HG03064 (cell line): ENCODE measurements at regions not wholly inside any gene's neighbourhood (a gene's known extent, or its start where the extent isn't known, plus 50 kb on each side); places are given as distances from the start of the nearest gene placed in this dataset.

Experiments
- ATAC-seq: cut with Tn5 transposase; IDR thresholded peaks from one replicate; pipeline ENCODE4 v1.9.1; 2021; ENCODE audit warnings: low read depth; ENCODE audit not compliant: unreplicated experiment

DNA sequence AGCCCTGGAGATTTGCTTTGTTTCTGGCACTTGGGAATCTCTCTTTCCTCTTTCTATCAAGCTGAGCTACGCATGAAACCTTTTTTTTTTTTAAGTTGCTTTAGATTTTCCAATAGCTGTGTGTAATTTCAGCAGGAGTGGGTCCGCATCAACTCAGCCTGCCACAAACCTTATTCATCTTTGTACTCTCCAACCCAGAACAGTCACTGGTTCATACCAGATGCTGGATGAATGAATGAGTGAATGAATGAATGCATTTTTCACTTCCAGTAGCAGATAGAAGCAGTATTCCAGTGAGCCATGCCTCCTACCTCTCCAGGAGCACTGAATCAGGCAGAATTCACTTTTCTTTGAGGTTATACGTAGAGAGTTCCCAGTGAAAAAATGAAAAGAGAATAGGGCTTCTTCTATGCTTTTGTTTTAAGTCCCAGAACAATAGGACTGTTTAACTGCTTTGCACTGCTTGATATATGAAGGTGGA, 221.1 kb downstream of the TM9SF2 start:
- ATAC-seq, result no peak

DNA sequence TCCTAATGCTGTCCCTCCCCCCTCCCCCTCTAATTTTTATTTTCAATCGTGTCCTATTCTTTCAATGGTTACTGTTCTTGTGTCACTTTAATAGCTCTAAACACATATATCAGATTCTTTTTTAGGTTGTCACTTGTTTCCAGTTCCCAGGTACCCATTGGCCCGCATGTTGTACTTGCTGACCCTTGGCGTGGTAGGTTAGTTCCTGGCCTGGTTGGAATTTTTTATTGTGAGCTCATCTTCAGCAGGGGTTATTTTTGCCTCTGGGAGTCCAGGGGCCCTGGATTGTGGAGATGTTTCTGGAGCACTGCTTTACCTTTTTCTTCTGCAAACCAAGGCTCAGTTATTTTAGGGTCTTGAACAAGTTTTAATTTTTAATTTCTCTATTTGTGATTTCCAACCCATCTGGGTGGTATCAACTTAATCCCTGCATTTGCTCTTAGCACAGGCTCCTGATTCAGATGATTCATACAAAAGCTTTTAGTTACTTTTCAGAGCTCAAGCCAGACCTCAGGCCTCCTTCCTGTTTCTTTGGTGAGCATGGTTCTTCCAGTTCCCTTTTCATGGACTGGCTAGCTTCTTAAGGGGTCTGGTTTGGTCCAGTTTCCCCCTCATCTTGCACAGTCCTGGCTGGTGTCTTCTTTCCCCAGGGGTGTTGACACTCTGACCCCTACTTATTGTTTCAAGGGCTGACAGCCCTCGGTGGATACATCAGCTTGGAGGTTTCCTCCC, 220.5 kb downstream of the TM9SF2 start:
- ATAC-seq, result no peak

DNA sequence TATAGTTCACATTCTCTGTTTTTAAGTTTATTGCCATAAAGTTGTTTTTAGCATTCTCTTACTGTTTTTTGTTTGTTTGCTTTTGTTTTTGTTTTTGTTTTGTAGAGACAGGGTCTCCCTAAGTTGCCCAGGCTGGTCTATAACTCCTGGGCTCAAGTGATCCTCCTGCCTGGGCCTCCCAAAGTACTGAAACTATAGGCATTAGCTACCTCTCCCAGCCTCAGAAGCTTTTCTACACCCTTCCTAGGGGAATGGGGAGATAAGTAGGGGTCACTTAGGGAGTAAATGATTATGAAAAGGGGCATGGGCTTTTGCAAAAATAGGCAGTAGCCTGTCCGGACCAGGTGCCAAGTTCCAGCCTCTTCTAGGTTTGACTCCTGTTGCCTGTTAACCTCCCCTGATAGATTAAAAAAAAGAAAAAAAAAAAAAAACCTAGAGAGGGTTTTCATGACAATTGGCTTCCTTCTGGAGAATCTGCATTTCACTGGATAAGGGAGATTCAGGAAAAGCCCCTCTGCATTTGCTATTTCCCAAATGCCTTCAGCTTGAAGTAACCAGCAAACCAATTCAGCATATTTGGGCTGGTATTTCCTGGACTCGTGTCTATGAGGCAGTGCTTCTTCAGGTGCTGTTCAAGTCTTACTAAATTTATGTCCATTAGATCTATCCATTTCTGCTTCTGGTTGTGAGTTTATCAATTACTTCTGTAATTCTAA, 216.8 kb downstream of the TM9SF2 start:
- ATAC-seq, result no peak

DNA sequence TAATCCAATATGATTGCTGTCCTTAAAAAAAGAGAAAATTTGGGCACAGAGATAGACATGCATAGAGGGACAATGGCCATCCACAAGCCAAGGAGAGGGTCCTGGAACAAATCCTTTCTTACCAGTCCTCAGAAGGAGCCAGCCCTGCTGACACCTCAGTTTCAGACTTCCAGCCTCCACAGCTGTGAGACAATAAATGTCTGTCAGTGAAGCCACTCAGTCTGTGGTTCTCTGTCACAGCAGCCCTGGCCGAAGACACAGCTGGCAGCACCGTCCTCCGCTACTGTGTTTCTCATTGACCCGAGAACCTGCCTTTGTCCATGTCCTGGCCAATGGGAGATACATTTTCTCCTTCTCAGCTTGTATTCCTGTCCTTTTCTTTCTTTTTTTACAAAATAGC, 207.9 kb downstream of the TM9SF2 start:
- ATAC-seq, result no peak

DNA sequence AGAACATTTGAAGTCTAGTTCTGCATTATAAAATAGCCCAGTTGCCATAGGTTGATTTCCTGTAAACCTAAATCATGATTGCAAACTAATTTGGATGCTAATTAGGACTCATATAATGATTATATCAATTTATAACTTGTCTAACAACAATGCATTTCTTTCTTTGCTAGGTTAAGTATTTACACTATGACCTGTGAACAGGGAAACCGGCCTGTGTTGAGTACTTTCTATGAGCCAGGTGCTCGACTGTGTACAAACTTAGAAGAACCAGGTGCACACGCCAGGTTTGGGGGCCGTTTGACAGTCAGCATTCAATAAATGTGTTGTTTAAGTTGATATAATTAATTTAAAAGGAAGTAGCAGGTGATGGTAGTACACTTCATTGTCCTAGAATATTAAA, 203.1 kb downstream of the TM9SF2 start:
- ATAC-seq, result no peak

DNA sequence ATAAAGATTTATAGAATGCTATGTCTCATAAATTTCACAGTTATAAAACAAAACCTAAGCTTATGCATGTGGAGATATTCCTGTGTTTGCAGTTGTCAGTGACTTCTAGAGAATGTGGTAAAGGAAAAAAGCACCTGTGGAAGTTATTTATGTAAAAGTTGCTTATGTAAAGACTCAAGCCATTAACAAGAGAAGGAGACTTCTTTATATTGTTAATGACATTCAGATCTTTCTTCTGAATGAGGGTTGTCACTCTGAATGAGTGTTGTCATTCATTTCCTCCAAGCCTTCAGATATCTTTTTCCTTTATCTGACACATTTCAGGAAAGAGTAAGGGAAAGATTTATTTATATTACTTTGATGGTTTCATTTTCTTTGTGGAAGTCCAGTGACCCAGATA, 202.6 kb downstream of the TM9SF2 start:
- ATAC-seq, result no peak

DNA sequence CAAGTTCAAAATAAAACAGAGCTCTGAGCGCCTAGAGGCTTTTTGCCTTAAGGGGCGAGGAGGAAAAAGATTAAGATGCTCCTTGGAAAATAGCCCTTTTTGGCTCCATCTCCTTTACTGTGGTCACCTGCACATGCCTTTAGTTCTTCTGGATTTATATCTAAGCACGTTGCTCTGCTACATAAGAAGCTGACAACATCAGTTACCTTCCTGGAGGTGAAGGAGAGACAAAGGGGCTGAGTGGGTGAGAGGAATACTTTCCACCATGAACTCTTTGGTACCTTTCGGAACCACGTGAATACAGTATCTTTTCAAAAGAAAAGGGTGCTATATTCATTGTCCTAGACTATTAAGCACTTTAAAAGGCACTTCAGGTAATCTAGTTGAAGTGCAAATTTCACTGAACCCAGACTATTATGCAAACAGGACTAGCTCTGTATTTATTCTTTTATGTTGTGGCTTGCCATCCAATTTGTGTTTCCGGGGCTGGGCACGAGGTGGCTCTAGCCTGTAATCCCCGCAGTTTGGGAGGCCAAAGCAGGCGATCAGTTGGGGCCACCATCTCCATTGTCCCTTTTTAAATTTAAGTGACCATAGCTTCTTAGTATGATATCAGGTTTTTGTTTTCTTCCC, 201.5 kb downstream of the TM9SF2 start:
- ATAC-seq, result no peak

DNA sequence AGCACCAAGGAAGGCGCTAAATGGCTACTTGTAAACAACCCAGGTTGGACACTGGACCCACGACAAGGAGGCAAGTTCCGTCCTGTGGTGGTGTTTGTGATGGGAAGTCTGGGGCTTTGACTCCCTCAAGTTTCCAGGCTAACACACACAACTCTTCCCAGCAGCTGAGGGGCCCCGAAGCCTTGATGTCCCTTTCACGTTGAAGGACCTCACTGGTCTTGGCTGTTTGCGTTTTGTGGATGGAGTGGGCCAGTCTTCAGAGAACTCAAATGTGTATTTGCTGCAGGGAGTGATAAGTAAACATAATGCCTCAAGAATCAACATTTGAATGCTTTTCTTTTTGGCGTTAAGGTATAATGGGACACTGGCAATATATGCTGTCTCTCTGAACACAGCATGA, 199.2 kb downstream of the TM9SF2 start:
- no peak for ATAC-seq

DNA sequence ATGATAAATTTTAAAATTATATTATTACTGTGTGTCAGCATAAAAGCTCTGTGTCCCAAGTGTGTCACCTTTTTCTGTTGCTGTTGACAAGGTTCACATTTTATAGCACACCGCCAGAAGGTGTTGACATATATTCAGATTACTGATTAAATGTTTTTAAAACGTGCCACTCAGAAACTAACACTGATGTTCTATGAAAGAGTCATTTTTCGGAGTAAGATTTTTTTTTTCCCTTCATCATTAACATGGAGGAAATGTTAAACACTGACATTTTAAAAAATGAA, 197.5 kb downstream of the TM9SF2 start:
- ATAC-seq, result no peak

DNA sequence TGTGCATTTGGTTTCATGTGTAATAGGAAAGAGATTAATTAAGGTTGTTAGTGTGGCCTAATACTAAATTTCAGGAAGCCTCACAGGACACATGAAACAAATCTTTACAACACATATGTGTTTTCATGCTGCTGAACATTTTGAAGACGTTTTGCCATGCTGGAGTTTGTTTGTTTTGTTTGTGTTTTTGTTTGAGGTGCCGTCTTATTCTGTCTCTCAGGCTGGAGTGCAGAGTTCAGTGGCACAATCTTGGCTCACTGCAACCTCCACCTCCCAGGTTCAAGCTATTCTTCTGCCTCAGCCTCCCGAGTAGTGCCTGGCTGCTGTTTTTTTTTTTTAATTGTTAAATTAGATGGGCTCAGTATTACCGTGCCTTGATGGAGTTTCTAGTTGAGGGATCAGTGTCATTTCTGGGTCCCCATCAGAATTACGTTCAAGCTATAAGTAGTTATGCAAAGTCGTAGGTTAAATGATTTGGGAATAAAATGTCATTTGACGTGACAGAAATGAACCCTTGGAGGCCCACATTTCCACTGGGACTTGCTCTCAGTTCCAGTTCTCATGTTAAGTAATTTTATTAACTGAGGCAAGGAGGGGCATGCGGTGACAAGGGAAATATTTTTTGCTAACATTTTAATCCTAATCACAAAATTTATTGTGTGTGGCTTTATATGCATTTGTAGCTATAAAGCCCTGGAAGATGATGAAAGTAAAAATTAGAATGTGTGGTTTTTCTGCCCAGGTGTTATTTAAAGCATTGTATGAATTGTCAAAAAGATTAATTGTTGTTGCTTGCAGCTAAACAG, 196.9 kb downstream of the TM9SF2 start:
- ATAC-seq, result no peak

DNA sequence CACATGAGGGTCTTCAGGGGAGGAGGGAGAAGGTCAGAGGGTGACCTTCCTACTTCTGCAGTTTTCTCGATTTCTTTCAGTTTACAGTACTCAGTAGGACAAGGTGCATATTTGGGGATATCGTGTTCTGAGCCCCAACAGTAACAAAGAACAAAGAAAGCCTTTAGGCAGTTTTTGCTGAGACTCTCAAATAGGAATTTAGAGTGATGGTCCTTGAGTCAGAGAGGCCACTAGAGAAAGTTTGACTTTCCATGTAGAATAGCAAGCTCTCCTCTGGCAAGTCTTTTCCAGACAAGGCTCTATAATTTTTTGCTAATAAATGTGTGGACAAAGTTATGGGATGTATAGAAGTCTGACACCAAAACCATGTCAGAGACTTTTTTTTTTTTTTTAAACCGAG, 194.6 kb downstream of the TM9SF2 start:
- no peak for ATAC-seq

DNA sequence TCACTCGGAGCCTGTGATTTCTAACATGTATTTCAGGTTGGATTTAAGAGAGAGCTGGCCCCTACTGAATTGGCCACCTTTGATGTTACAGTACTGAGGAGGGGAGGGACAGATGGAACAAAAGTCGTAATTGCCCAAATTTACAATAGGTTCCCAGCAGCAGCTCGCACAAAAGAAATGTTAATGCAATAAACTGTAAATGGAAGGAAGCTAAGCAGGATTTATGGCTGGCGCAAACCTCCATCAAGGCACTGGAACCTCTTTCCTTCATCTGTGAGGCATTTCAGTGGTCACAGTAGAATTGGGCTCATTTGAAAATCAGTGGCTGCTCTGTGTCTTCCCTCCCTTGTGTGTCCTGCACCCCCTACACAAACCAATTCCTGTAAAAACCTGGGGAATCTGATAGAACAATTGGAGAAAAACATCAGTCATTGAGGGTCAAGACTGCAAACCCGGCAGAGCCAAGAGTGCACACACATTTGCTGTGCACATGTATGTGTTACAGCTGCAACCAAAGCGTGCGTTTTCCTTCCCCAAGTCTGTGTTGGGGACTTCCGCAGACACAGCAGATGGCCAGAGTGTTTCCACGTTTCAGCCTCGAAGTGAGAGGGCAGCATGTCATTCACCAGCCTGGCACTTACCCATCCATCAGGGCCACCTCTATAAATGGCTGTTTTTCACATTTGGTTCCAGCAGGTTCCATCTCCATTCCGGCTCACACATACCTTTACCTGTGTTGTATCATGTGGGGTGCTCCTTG, 192.8 kb downstream of the TM9SF2 start:
- ATAC-seq, result no peak

DNA sequence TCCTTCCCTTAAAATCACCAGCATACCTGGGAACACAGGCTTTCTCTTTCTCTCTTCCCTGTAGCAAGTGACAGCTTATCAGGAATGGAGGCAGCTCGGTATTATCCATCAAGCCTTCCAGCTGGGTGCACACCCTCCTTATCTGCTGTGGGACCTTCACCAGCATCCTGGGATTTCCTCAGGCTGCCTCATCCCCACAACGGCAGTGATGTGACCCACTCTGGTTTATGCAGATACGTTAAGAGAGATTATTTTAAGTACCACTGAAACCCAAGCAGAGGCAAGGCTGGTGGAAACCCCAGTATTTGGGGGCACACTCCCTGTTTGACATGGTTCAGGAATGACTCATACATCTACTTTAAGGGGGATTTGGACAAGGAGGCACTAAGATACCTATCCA, 192.1 kb downstream of the TM9SF2 start:
- no peak for ATAC-seq

DNA sequence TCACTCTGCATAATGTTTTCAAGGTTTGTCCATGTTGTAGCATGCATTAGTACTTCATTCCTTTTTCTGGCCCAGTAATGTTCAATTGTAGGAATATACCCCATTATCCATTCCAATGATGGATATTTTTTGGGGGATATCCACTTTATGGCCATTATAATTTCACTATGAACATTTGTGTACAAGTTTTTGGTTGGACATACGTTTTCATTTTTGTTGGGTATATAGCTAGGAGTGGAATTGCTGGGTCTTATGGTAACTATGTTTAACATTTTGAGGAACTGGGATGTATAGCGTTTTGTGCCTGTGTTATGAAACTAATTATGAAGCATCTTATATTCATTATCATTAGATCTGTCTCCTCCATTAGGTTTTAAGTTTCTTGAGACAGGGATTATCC, 191.6 kb downstream of the TM9SF2 start:
- no peak for ATAC-seq

DNA sequence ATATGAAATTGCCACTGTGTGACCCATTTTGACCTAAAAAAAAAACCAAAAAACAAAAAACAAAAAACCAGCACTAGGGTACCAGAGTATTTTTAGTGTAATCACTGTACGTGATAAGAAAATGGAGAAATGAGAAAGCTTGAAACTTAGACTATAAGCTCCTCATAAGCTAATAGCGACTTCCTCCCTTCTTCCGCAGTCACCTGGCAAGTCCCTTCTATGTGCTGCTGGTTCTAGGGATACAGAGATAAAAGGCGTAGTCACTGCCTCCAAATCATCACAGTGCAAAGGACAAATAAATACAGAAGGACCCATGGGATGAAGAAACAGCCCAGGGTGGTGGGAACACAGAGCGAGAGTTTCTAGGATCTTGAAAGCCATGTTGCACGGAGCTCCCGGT, 190.3 kb downstream of the TM9SF2 start:
- ATAC-seq, result no peak

DNA sequence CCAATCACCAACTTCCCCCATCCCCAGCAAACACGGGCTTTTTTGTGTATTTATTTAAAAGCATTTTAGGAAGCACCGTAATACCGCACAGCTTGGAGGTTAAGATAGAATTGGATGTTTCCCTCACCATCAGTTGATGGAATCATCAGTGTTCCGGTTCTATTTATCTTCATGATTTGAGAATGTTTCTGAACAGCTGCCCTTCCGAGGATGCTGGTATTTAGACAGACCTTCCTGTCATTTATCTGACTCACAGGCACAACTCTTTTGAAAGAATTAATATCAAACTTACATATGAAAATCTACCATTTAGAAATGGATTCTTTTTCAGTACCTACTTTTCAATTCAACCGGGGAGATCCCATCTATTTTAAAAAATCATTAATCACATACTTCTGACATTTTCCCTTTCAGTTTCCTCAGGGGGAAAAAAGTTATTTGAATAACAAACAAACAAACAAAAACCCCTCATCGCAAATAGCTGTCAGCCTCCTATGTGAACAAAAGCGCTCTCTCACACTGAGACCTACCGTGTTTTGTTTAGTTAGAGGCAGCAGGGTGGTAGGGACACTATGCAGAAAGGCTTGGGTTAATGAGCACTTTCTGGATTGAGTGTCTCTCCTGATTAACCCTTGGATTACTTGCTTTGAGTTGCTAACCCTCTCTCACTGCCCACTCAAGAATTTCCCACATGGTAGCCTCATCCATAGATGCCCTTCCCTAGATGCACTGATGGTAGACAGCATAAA, 189.3 kb downstream of the TM9SF2 start:
- no peak for ATAC-seq

DNA sequence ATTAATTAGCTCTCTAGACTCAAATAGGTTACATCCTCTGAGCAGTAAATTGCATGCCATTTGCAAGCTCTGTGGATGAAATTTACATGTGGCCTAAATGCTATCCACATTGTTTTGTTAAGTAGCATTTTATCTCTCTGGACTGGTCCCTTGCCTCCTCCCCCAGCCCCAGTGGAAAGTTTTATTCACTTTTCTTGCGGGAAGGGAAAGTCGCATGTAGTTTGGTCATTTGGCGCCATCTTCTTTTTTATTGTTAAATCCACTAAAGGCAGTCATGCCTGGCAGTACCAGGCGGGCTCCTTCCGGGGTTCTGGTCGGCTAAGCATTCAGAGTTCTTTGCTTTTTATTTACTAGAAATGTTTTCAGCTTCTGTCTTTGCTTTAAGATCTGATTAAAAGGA, 188.7 kb downstream of the TM9SF2 start:
- no peak for ATAC-seq

DNA sequence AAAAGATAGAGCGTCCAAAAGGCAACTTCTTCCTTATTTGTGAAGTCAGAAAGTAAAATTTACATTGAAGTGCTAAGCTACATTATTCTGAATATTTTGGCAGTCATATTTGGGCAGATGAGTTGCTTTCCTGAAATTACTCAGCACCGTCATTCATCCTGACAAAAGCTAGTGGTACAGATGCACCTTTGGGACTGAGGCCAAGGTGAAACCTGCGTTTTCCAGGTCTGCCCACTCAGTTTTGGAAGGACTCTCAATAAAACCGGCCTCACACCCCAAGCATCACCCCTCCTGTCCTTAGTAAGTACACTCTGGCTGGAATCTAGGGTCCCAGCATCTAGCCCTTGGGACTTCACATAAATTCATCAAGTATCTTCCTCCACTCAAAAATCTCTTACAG, 187.5 kb downstream of the TM9SF2 start:
- ATAC-seq, result no peak

DNA sequence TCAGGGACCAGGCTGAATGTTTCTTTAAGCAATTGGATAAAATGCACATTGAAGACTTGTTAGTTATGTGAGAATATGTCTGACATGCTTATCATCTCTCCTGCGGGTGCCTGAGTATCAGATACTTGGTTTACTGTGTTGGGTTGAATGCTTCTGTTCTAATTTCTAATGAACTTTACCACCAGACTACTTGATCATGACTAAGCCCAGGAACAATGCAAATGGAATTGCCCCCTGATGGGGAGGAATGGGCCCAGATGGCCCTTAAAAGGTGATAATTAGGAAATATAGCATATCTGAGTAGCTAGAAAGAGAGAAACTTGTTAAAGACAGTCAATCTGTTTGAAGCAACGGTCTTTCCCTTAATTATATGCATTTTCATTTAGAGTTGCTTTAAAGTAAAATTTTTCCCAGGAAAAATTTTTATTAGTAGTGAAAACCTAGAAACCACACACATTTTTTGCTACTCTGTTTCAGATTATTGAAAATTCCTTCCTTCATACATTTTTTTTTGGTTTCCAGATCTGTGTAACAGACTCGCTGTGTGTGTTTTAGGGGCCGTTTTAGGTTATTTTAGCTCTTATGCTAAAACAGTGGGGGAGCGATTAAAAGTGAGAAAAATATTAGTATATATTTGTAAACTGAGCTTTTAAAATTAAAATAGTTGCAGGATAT, 186.6 kb downstream of the TM9SF2 start:
- no peak for ATAC-seq
